ENCODE measurements at regions not wholly inside any gene's neighbourhood (a gene's known extent, or its start where the extent isn't known, plus 50 kb on each side); places are given as distances from the start of the nearest gene placed in this dataset.

- TF ChIP-seq CTCF (conservative IDR thresholded peaks at IDR 0.05 in 1 of 2, IDR thresholded peaks at IDR 0.05 in 1 of 2; ENCODE audit: extremely low read depth in 1 of 2, insufficient read depth in 1 of 2, low read depth in 1 of 2, low read length in 2 of 2) (no peak), EZH2 (IDR thresholded peaks at IDR 0.05; ENCODE audit: borderline replicate concordance, low read length) (no peak)
Observed at GRCh38 chr5:158212917-158213316, 354.0 kb upstream of the CLINT1 start.
